Duodenal mucosa (tissue), 2 donors: ENCODE measurements at regions not wholly inside any gene's neighbourhood (a gene's known extent, or its start where the extent isn't known, plus 50 kb on each side); places are given as distances from the start of the nearest gene placed in this dataset.

Source experiments
- H3K27ac ChIP-seq: one replicate; pipeline ENCODE4 v1.7.0; 2013; ENCODE audit warnings: low read depth, low read length
- H3K27me3 ChIP-seq, 2 donors: one replicate each; pipeline ENCODE4 v1.7.0; 2013; ENCODE audit warnings: low read length in 2 of 2, control low read depth in 1 of 2; ENCODE audit not compliant: insufficient read depth in 2 of 2, control insufficient read depth in 1 of 2
- H3K36me3 ChIP-seq, 2 donors: one replicate each; pipeline ENCODE4 v1.7.0; 2013; ENCODE audit warnings: low read length in 2 of 2, control low read depth in 1 of 2; ENCODE audit not compliant: insufficient read depth in 2 of 2, control insufficient read depth in 1 of 2
- H3K4me1 ChIP-seq, 2 donors: one replicate each; pipeline ENCODE4 v1.7.0; 2013; ENCODE audit warnings: low read length in 2 of 2, control low read depth in 1 of 2; ENCODE audit not compliant: insufficient read depth in 2 of 2, control insufficient read depth in 1 of 2
- H3K4me3 ChIP-seq, 2 donors: one replicate each; pipeline ENCODE4 v1.7.0; 2013; ENCODE audit warnings: low read length in 2 of 2, low read depth in 1 of 2
- H3K9ac ChIP-seq, 2 donors: one replicate each; pipeline ENCODE4 v1.7.0; 2013; ENCODE audit warnings: low read length in 2 of 2, low read depth in 1 of 2
- H3K9me3 ChIP-seq, 2 donors: one replicate each; pipeline ENCODE4 v1.7.0; 2013; ENCODE audit warnings: low read length in 2 of 2, control low read depth in 1 of 2; ENCODE audit not compliant: control insufficient read depth in 1 of 2

GRCh38 chr3:193896419-193896818 is 239.5 kb upstream of the HES1 start:
- Histone ChIP-seq H3K36me3 (no peaks in the 10 kb centered on the region), H3K4me3 (no peak overlapping the region), H3K9ac (no peak overlapping the region), H3K27ac (no peak overlapping the region), H3K27me3 (no peaks in the 10 kb centered on the region), H3K9me3 (peaks cover 0 to 3% of the 10 kb centered on the region in 2 donors), H3K4me1 (peaks cover 9 to 12% of the 10 kb centered on the region in 2 donors)

- Histone ChIP-seq H3K9me3 (peaks cover 0 to 3% of the 10 kb centered on the region in 2 donors), H3K9ac (no peak overlapping the region), H3K27me3 (no peaks in the 10 kb centered on the region), H3K36me3 (no peaks in the 10 kb centered on the region), H3K4me3 (no peak overlapping the region), H3K27ac (no peak overlapping the region), H3K4me1 (peaks cover 9 to 12% of the 10 kb centered on the region in 2 donors)
Measured at GRCh38 chr3:193897288-193897687, 238.7 kb upstream of the HES1 start.

- H3K9ac ChIP-seq = no peak overlapping the region
- no peaks in the 10 kb centered on the region for H3K27me3 ChIP-seq
- H3K4me3 ChIP-seq = no peak overlapping the region
- H3K27ac ChIP-seq = no peak overlapping the region
- no peaks in the 10 kb centered on the region for H3K36me3 ChIP-seq
- peaks cover 9 to 15% of the 10 kb centered on the region in 2 donors for H3K4me1 ChIP-seq
- H3K9me3 ChIP-seq = peaks cover 0 to 3% of the 10 kb centered on the region in 2 donors
Measured at GRCh38 chr3:193897731-193898180, 238.2 kb upstream of the HES1 start.

GRCh38 chr3:193899001-193899400 is 236.9 kb upstream of the HES1 start:
- Histone ChIP-seq H3K9me3 (peaks cover 0 to 3% of the 10 kb centered on the region in 2 donors), H3K27me3 (no peaks in the 10 kb centered on the region), H3K4me1 (peaks cover 7 to 15% of the 10 kb centered on the region in 2 donors), H3K9ac (no peak overlapping the region), H3K36me3 (no peaks in the 10 kb centered on the region), H3K4me3 (no peak overlapping the region), H3K27ac (no peak overlapping the region)

- Histone ChIP-seq H3K9me3 (peaks cover 0 to 3% of the 10 kb centered on the region in 2 donors), H3K27ac (no peak overlapping the region), H3K36me3 (no peaks in the 10 kb centered on the region), H3K27me3 (no peaks in the 10 kb centered on the region), H3K4me1 (peaks cover 0 to 8% of the 10 kb centered on the region in 2 donors), H3K9ac (no peak overlapping the region), H3K4me3 (no peak overlapping the region)
Measured at GRCh38 chr3:193901007-193901406, 234.9 kb upstream of the HES1 start.

- Histone ChIP-seq H3K9me3 (peaks cover 0 to 3% of the 10 kb centered on the region in 2 donors), H3K36me3 (no peaks in the 10 kb centered on the region), H3K27ac (no peak overlapping the region), H3K4me3 (no peak overlapping the region), H3K27me3 (no peaks in the 10 kb centered on the region), H3K4me1 (peaks cover 0 to 8% of the 10 kb centered on the region in 2 donors), H3K9ac (no peak overlapping the region)
Measured at GRCh38 chr3:193902607-193903511, 233.1 kb upstream of the HES1 start.

GRCh38 chr3:193903512-193903817 is 232.5 kb upstream of the HES1 start:
- Histone ChIP-seq H3K36me3 (no peaks in the 10 kb centered on the region), H3K9me3 (peaks cover 2 to 7% of the 10 kb centered on the region in 2 donors), H3K27me3 (no peaks in the 10 kb centered on the region), H3K9ac (no peak overlapping the region), H3K4me3 (no peak overlapping the region), H3K27ac (no peak overlapping the region), H3K4me1 (peaks cover 0 to 8% of the 10 kb centered on the region in 2 donors)

GRCh38 chr3:193903966-193904365 is 232.0 kb upstream of the HES1 start:
- Histone ChIP-seq H3K9me3 (peaks cover 6 to 9% of the 10 kb centered on the region in 2 donors), H3K27ac (no peak overlapping the region), H3K27me3 (no peaks in the 10 kb centered on the region), H3K9ac (no peak overlapping the region), H3K4me3 (no peak overlapping the region), H3K4me1 (peaks cover 0 to 8% of the 10 kb centered on the region in 2 donors), H3K36me3 (no peaks in the 10 kb centered on the region)

- peaks cover 6 to 9% of the 10 kb centered on the region in 2 donors for H3K9me3 ChIP-seq
- no peak overlapping the region for H3K27ac ChIP-seq
- peaks cover 5 to 14% of the 10 kb centered on the region in 2 donors for H3K4me1 ChIP-seq
- no peaks in the 10 kb centered on the region for H3K36me3 ChIP-seq
- no peak overlapping the region for H3K4me3 ChIP-seq
- no peak overlapping the region for H3K9ac ChIP-seq
- H3K27me3 ChIP-seq = no peaks in the 10 kb centered on the region
Measured at GRCh38 chr3:193905541-193906396, 230.2 kb upstream of the HES1 start.

- Histone ChIP-seq H3K9me3 (peaks cover 6% of the 10 kb centered on the region in 2 donors), H3K9ac (no peak overlapping the region), H3K4me3 (no peak overlapping the region), H3K36me3 (no peaks in the 10 kb centered on the region), H3K27me3 (no peaks in the 10 kb centered on the region), H3K4me1 (peaks cover 16 to 26% of the 10 kb centered on the region in 2 donors), H3K27ac (no peak overlapping the region)
Measured at GRCh38 chr3:193906849-193907410, 229.0 kb upstream of the HES1 start.
